Lung microvascular endothelial cell (primary cell): ENCODE measurements at regions not wholly inside any gene's neighbourhood (a gene's known extent, or its start where the extent isn't known, plus 50 kb on each side); places are given as distances from the start of the nearest gene placed in this dataset.
A peak's percentile ranks its signal among the peaks of the same experiment; 100 is the strongest.
"Not testable (repeated sequence)": the region's sequence is repeated elsewhere in the genome, so short reads cannot be mapped to it uniquely, and the experiment has no call there.

Experiments
- DNase-seq, 2 donors: peaks; one replicate each; pipeline versions ENCODE4 v3.0.0 to v3.0.0-alpha.2; 2010; ENCODE audit warnings: low read depth in 2 of 2

DNA sequence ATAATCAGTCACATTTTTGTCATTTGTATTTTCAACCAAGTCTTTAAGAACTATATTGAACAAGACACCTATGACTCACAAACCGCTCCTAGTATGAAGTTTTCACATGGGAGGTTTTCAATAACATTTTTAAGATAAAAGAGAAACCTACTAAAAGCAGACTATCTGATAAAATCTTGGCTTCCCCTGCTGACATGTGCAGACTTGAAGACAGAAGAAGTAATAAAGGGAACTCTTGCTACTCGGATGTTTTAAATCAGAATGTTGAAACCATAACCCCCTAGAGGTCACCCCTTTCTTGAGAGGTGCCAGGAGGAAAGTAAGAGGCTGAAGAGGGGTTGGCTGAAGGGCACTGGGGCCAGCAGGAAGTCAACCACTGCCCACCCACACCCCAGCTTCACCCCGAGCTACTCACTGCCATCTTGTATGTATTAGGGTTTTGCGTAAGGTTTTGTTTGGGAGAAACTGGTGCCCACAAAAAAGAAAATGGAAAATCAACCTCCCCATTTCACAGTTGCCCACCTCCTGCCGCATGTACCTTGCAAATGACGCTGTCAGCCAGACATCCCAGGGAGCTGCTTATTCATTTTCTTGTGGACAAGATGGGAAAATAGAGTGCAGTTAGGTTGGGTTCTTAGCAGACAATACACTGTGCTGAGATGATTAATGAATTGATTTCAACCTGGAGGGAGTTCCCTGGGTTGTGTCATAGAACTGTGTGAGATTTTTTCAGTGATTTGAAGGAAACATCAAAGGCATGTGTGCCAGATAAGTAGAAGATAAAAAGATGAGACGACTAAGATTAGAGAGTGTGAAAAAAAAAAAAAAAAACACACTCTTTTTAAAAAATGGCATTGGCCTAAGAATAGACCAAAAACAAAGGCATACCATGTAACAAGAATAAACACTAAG, 83.2 kb upstream of the TAB2 start:
- peak in 1 of 2 donors; percentile 22 for DNase-seq

DNA sequence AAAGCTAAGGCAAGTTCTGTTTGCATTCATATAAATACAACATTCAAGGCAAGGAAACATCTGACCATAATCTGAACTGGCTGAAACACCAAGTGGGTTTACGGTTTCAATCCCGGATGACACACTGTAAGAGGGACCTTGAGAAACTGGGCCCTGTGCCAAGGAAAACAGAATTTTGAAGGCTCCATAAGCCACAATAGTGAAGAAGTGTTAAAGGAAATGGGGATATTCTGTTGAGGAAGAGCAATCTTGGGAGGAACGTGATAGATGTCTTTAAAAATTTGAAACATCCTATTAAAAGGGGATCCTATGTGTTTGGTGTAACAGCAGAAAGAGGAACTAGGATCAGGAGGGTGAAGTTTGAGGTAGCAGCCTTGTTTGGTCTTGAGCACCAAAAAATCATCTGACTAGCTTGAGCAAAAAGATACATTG, 82.4 kb upstream of the TAB2 start:
- DNase-seq: peak; percentile 3 to 92

DNA sequence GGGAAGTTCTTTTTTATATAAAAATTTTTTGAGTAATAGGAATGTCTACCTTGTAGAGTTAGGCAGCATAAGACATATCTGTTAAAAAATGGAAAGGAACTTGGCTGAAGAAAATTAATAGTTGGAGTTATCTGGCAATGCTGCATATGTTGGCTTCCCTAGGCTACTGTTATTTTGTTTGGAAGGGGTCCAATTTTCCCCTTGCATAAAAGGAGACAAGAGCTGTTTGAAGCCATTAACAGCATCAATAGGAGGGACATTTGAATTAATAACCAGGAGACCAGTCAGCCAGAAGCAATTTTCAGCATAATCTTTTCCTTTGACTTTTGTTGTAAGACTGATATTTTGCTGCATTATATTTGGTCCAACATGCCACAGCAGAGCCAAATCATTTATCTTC, 80.9 kb upstream of the TAB2 start:
- DNase-seq: peak; percentile 54 to 83

DNA sequence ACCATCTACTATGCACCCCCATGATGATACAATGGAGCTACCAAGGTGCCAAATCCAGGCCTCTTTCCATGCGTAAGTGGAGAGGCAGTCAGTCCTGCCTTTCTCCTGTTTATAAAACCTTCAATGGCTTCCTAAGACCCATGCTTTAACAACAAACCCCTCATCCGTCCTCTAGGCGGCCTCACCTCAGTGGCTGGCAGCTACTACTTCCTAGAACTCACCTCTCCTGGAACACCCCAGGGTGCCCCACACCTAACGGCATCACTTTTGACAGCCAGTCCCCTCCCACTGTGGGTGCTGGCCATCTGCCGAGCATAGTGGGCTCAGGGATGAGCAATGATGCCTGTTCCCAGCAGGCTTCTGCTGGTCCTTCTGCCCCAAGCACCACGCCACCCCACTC, 80.0 kb upstream of the TAB2 start:
- no peak for DNase-seq

DNA sequence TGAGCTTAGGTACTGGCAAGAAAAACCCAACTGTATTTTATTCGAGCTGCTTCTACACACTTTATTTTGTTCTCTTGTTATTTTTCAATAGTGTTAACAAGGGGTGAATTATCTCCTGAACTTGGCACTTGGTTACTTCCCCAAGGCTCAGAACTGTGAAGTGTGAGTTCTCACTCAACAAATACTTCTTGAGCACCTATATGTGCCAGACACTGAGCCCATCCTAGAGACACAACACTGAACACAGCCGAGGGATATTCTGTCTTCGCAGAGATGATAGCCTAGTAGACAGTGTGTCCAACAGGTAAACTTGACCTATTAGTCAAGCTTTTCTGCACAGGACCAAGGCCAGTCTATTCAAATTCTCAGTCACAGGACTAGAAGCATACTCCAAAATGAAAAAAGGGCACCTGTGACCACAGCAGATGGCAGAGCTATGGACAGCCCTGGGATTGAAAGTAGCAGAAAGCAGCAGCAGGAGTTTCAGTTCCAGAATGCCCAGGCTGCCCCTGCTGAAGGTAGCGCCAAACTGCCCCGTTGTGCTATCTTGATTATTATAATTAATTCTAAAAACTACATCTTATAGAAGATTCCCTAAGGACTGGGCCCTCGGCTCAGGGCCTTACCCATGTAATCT, 77.8 kb upstream of the TAB2 start:
- no peak for DNase-seq

DNA sequence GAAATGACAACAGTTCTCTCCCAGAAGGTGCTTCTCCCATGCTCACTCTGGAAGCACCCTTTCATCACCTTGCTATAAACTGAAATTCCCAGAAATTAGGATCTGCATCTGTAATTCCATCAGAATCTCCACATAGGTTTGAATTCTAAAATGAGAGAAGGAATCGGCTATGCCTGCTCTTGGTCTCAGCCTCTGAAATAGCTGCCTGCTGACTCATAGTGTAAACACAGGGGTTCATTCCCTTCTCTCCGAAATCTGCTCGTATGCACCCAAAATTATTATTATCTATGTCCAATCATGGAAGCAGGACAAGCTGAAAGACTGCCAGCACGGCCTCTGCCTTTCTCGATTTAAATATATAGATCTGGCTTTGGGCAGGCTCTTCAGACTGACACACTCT, 74.6 kb upstream of the TAB2 start:
- DNase-seq: no peak

DNA sequence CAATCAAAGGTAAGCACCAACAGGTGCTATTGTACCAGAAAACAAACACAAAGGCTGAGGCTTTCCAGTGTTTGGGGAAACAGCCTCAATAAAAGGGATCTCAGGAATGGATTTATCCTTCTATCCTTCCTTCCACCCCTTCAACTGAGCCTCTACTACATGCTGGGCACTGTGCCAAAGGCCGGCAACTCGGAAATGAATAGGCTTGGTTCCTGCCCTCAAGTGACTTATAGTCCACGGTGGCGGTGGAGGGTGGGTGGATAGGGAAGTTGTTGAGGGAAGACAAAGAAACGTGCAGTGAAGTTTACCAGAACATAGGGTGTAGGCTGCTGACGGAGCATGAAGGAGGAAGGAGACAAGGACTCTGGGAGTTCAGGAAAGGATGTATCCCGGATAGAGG, 73.4 kb upstream of the TAB2 start:
- no peak for DNase-seq

DNA sequence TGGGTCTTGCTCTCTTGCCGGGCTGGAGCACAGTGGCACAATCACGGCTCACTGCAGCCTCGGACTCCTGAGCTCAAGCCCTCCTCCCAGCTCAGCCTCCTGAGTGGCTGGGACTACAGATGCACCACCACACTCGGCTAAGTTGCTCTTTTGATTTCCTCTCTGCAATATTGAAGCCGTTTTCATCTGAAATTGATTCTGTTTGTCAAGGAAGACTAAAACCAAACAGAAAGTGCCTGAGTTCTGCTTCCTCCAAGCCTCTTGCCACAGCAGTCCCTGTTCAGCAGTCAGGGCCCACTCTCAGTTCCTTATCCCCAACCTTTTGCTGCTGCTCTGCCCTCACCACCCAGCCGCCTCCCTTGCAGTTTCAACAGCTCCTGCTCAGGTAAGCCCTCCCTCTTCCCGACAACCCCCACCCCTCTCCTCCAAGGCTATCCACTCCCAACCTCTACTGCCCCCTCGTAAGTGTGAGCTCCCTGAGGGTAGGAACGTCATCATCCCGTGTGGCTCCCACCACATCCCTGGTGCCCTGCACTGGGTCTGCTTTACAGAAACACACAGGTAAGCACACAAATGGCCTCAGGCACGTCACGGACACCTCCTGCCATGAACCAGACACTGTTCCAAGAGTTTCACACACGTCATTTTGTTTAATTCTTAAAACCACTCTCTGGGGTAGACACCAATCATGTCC, 70.7 kb upstream of the TAB2 start:
- no peak for DNase-seq

DNA sequence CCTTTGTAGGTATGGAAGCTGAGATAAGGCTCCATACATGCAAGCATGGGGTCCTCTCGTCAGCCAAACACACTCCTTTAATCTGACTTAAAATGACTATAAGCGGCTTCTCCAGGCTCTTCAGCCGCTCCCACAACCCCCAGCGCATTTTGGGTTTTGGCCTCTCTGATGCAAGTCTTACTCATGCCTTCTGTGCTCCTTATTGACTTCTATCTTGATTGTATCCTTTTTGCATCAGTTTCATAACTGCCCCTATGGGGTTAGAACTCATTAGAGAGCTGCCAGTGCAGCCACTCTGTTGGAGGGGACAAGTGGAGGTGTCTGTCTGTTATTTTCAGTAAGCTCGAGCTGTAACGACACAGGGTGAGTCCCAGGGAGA, 70.1 kb upstream of the TAB2 start:
- DNase-seq: no peak

DNA sequence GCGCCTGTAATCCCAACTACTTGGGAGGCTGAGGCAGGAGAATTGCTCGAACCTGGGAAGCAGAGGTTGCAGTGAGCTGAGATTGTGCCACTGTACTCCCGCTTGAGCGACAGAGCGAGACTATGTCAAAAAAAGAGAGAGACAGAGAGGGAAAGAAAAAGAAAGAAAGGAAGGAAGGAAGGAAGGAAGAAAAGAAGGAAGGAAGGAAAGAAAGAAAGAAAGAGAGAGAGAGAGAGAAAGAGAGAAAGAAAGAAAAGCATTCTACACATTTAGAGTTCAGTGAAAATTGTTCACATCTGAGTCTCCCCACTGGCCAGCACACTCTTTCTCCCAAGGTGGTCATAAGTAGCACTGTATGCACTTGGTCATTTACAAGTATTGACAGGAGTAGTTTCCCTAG, 69.2 kb upstream of the TAB2 start:
- not testable (repeated sequence) for DNase-seq

DNA sequence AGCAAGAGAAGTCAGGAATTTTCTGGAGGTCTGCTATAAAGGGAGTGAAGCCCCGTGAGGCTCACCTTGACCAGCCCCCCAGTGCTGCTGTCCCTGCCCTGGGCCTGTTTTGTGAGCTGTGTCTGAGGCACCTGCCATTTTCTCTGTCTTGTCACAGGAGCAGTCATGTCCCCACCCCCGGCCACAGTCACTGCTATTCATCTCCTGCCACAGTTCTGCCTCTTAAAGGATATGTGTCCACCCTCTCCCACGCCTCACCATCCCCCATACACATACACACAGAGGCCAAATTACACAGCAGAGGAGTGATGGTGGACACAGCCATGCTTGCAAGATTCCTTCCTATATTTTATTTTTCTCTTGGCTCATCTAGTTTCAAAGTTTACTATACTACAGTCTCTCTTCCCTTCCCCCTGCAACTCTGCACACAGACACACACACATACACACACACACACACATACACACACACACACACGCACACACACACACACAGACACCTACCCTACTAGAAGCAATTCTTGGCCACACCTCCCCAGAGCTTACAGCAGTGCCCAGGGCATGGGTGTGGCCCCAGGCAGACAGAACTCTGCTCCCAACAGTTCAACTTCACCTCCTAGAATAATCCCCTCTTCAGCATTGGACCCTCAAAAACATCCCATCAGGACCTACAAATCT, 68.7 kb upstream of the TAB2 start:
- DNase-seq: no peak

DNA sequence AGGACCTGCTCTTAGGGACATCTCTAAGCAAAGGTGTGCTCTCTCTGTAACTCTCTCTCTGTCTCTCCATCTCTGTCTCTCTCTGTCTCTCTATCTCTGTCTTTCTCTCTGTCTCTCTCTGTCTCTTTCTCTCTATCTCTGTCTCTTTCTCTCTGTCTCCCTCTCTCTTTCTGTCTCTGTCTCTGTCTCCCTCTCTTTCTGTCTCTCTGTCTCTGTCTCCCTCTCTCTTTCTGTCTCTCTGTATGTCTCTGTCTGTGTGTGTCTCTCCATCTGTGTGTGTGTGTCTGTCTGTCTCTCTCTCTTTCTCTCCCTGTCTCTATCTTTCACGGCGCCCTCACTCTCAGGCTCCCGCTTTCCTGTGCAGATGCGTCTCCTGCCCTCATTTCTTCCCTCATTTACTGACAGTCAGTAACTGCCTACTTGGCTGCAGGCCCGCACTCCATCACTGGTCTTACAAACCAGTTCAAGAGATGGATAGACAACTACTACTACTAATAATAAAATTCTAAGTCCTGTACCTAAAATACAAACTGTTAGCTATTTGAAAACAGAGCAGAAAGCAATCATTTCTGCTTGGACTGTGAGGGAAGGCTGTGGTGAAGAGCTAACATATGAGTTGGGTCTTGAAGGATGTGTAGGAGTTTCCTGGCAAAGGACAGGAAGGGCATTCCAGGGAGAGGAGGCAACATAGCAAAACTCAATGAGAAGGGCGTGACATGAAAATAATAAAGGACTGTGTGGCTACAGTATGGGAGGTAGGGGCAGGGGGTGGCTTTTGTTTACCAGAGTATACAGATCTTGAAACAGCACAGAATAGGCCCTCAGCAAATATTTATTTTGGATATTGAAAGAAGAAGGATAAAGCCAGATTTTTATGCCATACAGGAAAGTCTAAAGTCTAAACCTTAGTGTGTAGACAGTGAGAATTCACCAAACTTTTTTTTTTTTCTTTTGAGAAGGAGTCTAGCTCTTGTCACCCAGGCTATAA, 67.8 kb upstream of the TAB2 start:
- no peak for DNase-seq

DNA sequence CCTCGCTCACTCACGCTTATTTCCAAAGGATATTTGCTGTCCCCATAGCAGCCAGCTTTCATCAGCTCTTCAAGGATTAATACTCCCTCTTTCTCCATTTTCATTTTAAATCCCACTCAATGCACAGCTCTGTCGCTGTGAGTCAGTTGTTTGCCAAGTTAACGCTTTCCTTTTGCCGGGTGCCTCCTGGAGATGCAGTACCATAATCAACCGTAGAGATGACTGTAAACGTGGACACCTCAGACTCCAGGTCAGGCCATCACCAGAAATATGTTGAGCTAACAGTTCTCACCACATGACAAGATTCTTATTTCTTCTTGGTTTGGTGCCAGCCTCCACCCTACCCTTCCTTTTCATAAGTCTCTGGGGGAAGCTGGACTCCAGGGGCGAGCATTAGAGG, 66.6 kb upstream of the TAB2 start:
- DNase-seq: no peak

DNA sequence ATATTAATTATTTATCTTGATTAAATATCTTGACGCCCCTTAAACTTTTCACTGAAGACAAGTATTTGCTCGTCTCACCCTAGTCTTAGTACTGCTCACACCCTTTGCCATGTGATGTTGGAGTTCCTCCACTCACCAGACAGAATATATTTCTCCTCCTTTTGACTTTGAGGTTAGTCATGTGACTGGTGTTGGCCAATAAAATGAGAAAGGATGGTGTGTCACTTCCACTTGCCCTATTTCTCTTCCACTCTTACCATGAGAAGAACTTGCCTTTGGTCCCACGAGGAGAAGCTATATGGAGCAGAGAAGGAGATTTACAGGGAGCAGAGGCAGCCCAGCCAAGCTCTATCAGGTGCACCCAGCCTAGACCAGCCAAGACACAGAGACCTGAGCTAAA, 64.9 kb upstream of the TAB2 start:
- DNase-seq: no peak

DNA sequence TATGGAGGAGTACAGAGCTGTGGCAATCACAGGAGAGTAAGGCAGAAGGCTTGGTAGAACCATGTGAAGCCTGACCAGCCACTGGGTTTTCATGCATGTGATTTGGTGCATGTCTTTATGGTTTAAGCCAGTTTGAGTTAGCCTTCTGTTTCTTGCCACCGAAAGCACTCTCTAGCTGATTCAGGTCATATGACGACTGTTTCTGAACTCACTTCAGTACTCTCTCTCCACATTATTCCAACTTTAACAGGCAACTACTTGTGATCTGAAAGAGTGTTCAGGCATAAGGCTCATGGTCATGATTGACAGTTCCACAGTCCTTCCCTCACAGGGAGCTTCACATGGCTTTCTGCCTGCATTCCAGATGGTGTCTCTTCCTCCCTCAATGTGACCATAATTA, 63.3 kb upstream of the TAB2 start:
- no peak for DNase-seq

DNA sequence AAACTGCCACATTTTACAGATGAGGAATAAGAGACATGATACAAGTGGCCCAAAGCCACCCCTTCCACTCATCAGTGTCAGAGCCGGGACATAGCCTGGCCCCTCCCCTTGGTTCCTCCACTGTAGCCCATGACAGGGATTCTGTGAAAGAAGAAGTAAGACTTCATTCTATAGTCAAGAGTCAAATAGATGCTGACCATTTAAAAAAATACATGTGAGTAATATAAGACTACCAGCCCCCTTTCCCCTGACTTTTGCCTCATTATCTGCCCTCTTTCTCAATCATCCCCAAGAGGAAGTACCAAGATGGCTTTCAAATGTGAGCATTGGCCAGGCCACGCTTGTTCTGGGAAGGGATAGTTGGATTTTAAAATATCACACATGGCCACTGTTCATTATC, 57.8 kb upstream of the TAB2 start:
- no peak for DNase-seq

DNA sequence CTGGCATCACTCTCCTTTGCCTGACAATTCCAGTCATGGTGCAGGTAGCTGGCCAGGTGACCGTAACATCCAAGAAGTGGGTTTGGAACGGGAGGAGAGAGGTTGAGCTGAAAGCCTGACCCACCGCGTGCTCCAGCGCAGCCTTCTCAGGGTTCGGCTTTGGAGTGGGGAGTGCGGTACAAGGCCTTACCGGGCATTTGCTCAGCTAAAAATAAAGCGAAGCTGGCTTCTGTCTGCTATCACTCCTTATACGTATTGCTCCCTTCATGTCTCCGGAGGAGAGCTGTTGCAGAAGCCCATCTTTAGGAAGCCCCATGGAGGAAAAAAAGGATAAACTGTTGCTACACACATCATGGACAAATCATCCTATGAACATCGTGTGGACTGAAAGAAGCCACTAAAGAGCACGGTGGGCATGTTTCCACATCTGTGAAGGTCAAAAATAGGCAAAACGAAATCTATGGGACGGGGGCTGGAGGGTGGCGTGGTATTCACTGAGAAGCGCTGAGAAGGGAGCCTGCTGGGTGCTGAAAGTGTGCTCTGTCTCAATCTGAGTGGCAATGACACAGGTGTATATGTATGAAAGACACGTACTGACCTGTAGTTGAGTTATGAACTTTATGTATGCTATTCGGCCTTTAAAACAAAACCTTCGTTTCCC, 57.2 kb upstream of the TAB2 start:
- no peak for DNase-seq

DNA sequence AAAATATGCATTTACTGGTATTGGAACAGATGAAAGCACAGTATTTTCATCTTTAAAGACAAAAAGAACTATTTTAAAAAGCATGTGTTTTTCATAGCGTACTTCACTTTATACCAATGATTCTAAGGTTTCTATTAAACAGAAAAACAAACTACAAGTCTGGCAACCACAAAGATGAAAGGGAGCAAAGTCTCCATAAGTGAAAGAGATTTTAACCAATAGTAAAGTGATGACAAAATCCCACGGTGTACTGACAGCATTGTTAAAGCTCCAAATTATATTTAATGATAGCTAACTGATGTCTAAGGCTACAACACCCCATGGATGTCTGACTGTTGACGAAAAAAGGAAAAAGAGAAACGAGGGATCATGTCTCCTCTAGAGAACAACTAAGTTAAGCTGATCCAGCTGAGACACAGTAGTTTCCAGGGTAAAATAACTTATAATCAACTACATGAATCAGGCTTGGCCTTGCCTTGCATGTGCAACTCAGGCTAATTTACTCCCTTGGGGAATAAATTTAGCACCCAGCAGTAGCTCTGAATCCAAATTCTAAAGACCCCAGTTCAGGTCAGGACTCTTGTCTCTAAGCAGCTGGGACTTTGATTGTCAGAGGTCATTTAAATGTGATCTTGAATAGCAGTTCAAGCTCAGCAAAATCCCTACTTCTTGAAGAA, 56.0 kb upstream of the TAB2 start:
- no peak for DNase-seq

DNA sequence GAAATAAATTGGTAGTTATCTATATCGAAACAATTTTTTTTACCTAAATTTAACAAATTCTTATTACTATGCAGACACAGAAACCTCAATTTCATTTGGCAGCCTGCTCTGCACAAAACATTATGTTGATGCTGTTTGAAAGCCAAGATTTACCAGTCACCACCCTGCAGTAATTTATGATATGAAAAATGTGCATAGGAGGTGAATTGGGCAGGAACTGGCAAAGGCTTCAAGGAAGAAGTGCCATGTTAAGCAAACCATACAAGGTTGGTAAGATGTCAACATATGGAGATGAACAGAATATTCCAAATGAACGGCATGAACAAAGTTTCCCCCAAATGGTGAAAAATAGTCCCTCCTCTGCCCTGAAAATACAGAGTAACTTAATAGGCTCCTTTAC, 54.2 kb upstream of the TAB2 start:
- DNase-seq: no peak

DNA sequence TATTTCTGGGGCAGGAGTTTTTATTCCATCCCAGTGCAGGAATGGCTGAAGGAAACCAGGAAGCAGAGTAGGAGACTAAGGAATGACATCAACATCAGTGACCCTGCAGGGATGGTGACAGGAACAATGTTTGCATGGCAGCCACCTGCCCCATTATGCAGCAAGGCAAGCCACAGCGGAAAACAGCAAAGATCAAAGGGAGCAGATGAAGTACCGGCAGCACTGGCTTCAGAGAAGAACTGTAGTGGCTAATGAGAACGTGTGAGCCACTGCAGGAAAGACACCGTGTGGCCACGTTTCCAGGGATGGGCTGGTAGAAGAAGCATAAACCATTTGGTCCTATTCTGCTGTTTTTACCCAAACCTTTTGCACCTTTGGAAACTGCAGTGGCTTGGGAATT, 52.9 kb upstream of the TAB2 start:
- no peak for DNase-seq
